WERI-Rb-1 (cell line): ENCODE measurements at regions not wholly inside any gene's neighbourhood (a gene's known extent, or its start where the extent isn't known, plus 50 kb on each side); places are given as distances from the start of the nearest gene placed in this dataset.

Experiments
- DNase-seq: peaks from one replicate; pipeline ENCODE4 v3.0.0-alpha.2; 2020
- H3K27ac ChIP-seq: fragments of 250-450 bp; sonication (Bioruptor Pico); 2 replicates; pipeline ENCODE4 v1.5.1; 2020; ENCODE audit warnings: mild to moderate bottlenecking, moderate library complexity
- H3K27me3 ChIP-seq: fragments of 250-450 bp; sonication (Bioruptor Pico); 2 replicates; pipeline ENCODE4 v1.5.1; 2021; ENCODE audit warnings: mild to moderate bottlenecking, low read depth, moderate library complexity; ENCODE audit not compliant: insufficient read depth, severe bottlenecking
- H3K36me3 ChIP-seq: fragments of 250-450 bp; sonication (Bioruptor Pico); 2 replicates; pipeline ENCODE4 v1.5.1; 2020; ENCODE audit warnings: mild to moderate bottlenecking, moderate library complexity
- H3K4me3 ChIP-seq: 2 replicates; pipeline ENCODE4 v1.5.1; 2011; ENCODE audit warnings: low read depth, mild to moderate bottlenecking, control low read depth, low read length
- H3K9me3 ChIP-seq: fragments of 250-450 bp; sonication (Bioruptor Pico); 2 replicates; pipeline ENCODE4 v1.5.1; 2021; ENCODE audit warnings: mild to moderate bottlenecking, moderate library complexity; ENCODE audit not compliant: severe bottlenecking
- CTCF ChIP-seq: IDR thresholded peaks from 2 replicates; pipeline ENCODE4 v1.5.1; 2011; ENCODE audit warnings: low read depth, mild to moderate bottlenecking, control low read depth, inconsistent platforms, low read length

- H3K9me3 ChIP-seq, result peaks cover 12% of the 10 kb centered on the region
- DNase-seq, result no peak
- no peak overlapping the region for H3K4me3 ChIP-seq
- TF ChIP-seq CTCF, result no peak
- H3K27me3 ChIP-seq, result no peaks in the 10 kb centered on the region
- H3K36me3 ChIP-seq, result no peaks in the 10 kb centered on the region
- H3K27ac ChIP-seq, result no peak overlapping the region
These were observed 479.0 kb upstream of the DCC start for GRCh38 chr18:51861046-51861445.

- peaks cover 12% of the 10 kb centered on the region for H3K9me3 ChIP-seq
- no peak overlapping the region for H3K27ac ChIP-seq
- no peak for TF ChIP-seq CTCF
- no peaks in the 10 kb centered on the region for H3K36me3 ChIP-seq
- H3K27me3 ChIP-seq, result no peaks in the 10 kb centered on the region
- DNase-seq, result no peak
- H3K4me3 ChIP-seq, result no peak overlapping the region
These were observed 477.8 kb upstream of the DCC start for GRCh38 chr18:51862051-51862715.

- no peak for TF ChIP-seq CTCF
- H3K27me3 ChIP-seq, result no peaks in the 10 kb centered on the region
- DNase-seq, result no peak
- H3K27ac ChIP-seq, result no peak overlapping the region
- no peaks in the 10 kb centered on the region for H3K36me3 ChIP-seq
- H3K9me3 ChIP-seq, result peaks cover 12% of the 10 kb centered on the region
- H3K4me3 ChIP-seq, result no peak overlapping the region
These were observed 475.6 kb upstream of the DCC start for GRCh38 chr18:51864219-51864965.

GRCh38 chr18:51865538-51865937, 474.5 kb upstream of the DCC start:
- no peak for DNase-seq
- no peaks in the 10 kb centered on the region for H3K36me3 ChIP-seq
- peaks cover 12% of the 10 kb centered on the region for H3K9me3 ChIP-seq
- no peaks in the 10 kb centered on the region for H3K27me3 ChIP-seq
- TF ChIP-seq CTCF, result no peak
- no peak overlapping the region for H3K4me3 ChIP-seq
- H3K27ac ChIP-seq, result no peak overlapping the region

- no peak for TF ChIP-seq CTCF
- H3K36me3 ChIP-seq, result no peaks in the 10 kb centered on the region
- no peaks in the 10 kb centered on the region for H3K27me3 ChIP-seq
- H3K4me3 ChIP-seq, result no peak overlapping the region
- no peak for DNase-seq
- peaks cover 12% of the 10 kb centered on the region for H3K9me3 ChIP-seq
- H3K27ac ChIP-seq, result no peak overlapping the region
These were observed 472.2 kb upstream of the DCC start for GRCh38 chr18:51867767-51868166.
